Kidney tubule cell (primary cell): ENCODE measurements at regions not wholly inside any gene's neighbourhood (a gene's known extent, or its start where the extent isn't known, plus 50 kb on each side); places are given as distances from the start of the nearest gene placed in this dataset.

Experiments
- DNase-seq: peaks from one replicate; pipeline ENCODE4 v3.0.0-alpha.2; 2018; ENCODE audit warnings: low spot score

- no peak for DNase-seq
Measured at GRCh38 chr12:25005376-25005775, 56.5 kb upstream of the BCAT1 start.

- DNase-seq: no peak
Measured at GRCh38 chr12:25004447-25004846, 55.5 kb upstream of the BCAT1 start.

GRCh38 chr12:25001311-25001710 is 52.4 kb upstream of the BCAT1 start:
- DNase-seq: no peak
